ENCODE measurements at regions not wholly inside any gene's neighbourhood (a gene's known extent, or its start where the extent isn't known, plus 50 kb on each side); places are given as distances from the start of the nearest gene placed in this dataset.

GRCh38 chr4:81854406-81854805 lies 382.7 kb upstream of the RASGEF1B start:
- TF ChIP-seq CTCF (IDR thresholded peaks at IDR 0.05; ENCODE audit: poor library complexity, severe bottlenecking) (no peak), EZH2 (IDR thresholded peaks at IDR 0.05; ENCODE audit: borderline replicate concordance, insufficient read depth, low read length, poor library complexity, severe bottlenecking) (no peak), POLR2AphosphoS5 (IDR thresholded peaks at IDR 0.05) (no peak), TAF1 (IDR thresholded peaks at IDR 0.05; ENCODE audit: low read depth) (no peak), RAD21 (conservative IDR thresholded peaks at IDR 0.05) (no peak)
